BE2C (cell line): ENCODE measurements at regions not wholly inside any gene's neighbourhood (a gene's known extent, or its start where the extent isn't known, plus 50 kb on each side); places are given as distances from the start of the nearest gene placed in this dataset.
"Not testable (repeated sequence)": the region's sequence is repeated elsewhere in the genome, so short reads cannot be mapped to it uniquely, and the experiment has no call there.

Source experiments
- DNase-seq: peaks from one replicate; pipeline ENCODE4 v3.0.0-alpha.2; 2020
- H3K27me3 ChIP-seq: fragments of 250-450 bp; sonication (Bioruptor Pico); 2 replicates; pipeline ENCODE4 v1.5.1; 2020; ENCODE audit warnings: mild to moderate bottlenecking
- H3K36me3 ChIP-seq: fragments of 250-450 bp; sonication (Bioruptor Pico); 2 replicates; pipeline ENCODE4 v1.5.1; 2020; ENCODE audit warnings: mild to moderate bottlenecking
- H3K4me1 ChIP-seq: fragments of 250-450 bp; sonication (Bioruptor Pico); 2 replicates; pipeline ENCODE4 v1.5.1; 2020
- H3K4me3 ChIP-seq: 2 replicates; pipeline ENCODE4 v1.5.1; 2011; ENCODE audit warnings: low read depth, low read length
- H3K9me3 ChIP-seq: fragments of 250-450 bp; sonication (Bioruptor Pico); 2 replicates; pipeline ENCODE4 v1.5.1; 2020
- TF ChIP-seq, protein P1 (sequence below): IDR thresholded peaks from 2 replicates; pipeline ENCODE4 v1.5.1; 2012; ENCODE audit warnings: mild to moderate bottlenecking, low read depth, low read length

DNA sequence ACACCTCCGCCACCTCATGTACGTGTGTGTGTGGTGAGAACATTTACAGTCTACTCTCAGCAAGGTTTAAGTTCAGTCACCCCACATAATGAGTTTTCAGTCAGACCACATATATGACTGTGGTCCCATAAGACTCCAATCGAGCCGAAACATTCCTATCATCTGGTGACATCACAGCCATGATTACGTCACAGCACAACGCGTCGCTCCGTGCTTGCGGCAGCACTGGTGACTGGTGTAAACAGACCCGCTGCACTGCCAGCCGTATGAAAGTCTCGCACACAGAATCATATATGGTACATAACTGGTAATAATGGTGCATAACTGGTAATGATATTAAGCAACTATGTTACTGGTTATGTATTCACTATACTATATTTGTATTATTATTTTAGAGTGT, 150.7 kb downstream of the DLL1 start:
- H3K4me3 ChIP-seq = no peak overlapping the region
- H3K9me3 ChIP-seq = peaks cover 4% of the 10 kb centered on the region; the same call in 1 of the 2 replicates
- TF ChIP-seq, protein P1, sequence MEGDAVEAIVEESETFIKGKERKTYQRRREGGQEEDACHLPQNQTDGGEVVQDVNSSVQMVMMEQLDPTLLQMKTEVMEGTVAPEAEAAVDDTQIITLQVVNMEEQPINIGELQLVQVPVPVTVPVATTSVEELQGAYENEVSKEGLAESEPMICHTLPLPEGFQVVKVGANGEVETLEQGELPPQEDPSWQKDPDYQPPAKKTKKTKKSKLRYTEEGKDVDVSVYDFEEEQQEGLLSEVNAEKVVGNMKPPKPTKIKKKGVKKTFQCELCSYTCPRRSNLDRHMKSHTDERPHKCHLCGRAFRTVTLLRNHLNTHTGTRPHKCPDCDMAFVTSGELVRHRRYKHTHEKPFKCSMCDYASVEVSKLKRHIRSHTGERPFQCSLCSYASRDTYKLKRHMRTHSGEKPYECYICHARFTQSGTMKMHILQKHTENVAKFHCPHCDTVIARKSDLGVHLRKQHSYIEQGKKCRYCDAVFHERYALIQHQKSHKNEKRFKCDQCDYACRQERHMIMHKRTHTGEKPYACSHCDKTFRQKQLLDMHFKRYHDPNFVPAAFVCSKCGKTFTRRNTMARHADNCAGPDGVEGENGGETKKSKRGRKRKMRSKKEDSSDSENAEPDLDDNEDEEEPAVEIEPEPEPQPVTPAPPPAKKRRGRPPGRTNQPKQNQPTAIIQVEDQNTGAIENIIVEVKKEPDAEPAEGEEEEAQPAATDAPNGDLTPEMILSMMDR = no peak
- H3K4me1 ChIP-seq = no peaks in the 10 kb centered on the region
- no peak for DNase-seq
- no peaks in the 10 kb centered on the region for H3K36me3 ChIP-seq
- H3K27me3 ChIP-seq = no peaks in the 10 kb centered on the region

DNA sequence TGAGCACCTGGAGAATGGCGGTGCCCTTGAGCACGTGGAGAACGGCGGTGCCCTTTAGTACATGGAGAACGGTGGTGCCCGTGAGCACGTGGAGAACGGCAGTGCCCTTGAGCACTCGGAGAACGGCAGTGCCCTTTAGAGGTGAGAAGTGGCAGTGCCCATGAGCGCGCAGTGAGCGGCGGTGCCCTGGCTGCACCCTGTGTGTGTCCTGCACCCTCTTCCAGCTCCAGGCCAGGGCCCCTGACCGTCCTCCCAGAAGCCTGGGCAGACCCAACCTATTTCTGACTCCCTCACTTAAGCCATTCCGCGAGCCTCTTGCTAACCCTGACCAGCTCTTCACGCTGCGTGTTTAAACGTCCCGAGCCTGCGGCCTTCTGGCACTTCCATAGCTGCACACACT, 151.3 kb downstream of the DLL1 start:
- no peaks in the 10 kb centered on the region for H3K27me3 ChIP-seq
- peak; percentile 4 for DNase-seq
- TF ChIP-seq, protein P1 = no peak
- no peaks in the 10 kb centered on the region for H3K4me1 ChIP-seq
- H3K36me3 ChIP-seq = no peaks in the 10 kb centered on the region
- H3K4me3 ChIP-seq = no peak overlapping the region
- H3K9me3 ChIP-seq = peaks cover 4% of the 10 kb centered on the region; the same call in 1 of the 2 replicates

DNA sequence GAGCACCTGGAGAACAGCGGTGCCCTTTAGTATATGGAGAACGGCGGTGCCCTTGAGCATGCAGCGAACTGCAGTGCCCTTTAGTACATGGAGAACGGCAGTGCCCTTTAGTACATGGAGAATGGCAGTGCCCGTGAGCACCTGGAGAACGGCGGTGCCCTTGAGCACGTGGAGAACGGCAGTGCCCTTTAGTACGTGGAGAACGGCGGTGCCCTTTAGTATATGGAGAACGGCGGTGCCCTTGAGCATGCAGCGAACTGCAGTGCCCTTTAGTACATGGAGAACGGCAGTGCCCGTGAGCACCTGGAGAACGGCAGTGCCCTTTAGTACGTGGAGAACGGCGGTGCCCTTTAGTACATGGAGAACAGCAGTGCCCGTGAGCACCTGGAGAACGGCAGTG, 151.8 kb downstream of the DLL1 start:
- not testable (repeated sequence) for DNase-seq, H3K36me3 ChIP-seq, H3K27me3 ChIP-seq, H3K4me1 ChIP-seq, H3K4me3 ChIP-seq, H3K9me3 ChIP-seq

DNA sequence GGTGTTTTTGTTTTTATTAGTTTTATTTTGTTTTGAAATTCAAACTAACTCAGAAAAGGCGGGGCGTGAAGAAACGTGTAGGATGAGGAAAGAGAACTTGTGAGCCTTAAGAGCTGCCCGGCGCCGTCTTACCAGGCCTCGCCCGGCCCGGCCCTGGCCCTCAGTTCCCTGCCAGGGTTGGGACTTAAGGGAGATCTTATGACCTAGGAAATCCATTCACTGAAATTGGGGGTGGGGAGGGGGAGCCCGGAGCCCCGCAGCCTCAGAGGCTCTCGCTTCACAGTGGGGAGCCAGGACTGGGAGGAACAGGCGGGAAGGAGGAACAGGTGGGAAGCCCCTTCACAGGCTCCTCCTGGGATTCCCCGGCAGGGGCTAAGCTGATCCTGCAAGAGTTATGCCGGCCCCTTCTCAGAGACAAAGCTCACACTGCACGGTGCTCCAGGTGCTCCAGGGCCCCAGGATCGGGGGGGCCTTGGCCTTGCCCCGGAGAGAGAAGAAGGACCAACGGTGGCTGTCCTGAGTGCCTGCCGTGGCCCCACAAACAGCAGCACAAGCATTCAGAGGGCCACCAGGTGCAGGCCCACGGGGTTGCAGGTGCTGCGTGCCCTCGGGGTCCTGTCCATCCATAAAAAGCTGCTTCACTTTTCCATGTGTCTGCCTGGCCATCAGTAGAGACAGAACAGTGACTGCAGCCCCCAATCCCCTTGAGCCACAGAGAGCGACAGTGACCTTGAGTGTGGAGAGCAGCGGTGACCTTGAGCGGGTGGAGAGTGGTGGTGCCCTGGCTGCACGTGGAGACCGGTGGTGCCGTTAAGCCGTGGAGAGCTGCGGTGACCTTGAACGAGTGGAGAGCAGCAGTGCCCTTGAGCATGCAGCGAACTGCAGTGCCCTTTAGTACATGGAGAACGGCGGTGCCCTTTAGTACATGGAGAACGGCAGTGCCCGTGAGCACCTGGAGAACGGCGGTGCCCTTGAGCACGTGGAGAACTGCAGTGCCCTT, 152.7 kb downstream of the DLL1 start:
- Histone ChIP-seq H3K36me3 (no peaks in the 10 kb centered on the region), H3K27me3 (no peaks in the 10 kb centered on the region), H3K4me1 (peaks cover 6% of the 10 kb centered on the region), H3K4me3 (no peak overlapping the region), H3K9me3 (peaks cover 4% of the 10 kb centered on the region; the same call in 1 of the 2 replicates)
- TF ChIP-seq, protein P1 = no peak
- peak; percentile 2 for DNase-seq

DNA sequence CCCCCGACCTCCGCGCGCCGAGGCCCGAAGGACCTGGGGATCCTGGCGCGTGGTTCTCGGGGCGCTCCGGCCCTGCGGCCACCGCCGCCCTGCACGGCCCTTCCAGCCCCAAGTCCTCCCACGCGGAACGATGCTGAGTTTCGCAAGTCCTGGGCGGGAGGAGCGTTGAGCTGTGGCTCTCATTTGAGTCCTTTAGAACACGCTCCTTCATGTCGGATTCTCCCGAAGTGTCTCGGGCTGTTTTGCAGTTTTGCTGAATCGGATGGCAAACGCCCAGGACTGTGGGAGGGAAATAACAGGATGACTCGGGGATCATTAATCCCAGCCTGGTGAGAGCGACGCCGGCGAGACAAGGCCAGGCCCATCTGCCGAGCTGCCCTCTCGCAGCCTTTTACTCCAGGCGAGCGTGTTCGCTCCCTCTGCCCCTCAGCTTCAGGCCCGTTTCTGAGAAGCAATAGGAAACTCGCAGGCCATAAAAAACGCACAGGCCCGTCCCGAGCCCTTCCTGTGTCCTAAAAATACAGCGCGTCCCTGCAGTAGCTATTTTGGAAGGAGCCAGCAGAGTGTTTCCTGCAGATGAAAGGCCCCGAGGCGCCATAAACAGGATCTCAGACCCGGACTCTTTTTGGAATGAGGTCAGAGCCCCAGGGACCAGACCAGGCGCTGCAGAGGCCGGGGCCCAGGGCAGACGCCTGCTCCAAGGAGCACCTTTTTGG, 153.5 kb downstream of the DLL1 start:
- TF ChIP-seq, protein P1 = no peak
- Histone ChIP-seq H3K9me3 (peaks cover 4% of the 10 kb centered on the region; the same call in 1 of the 2 replicates), H3K36me3 (no peaks in the 10 kb centered on the region), H3K4me3 (no peak overlapping the region), H3K27me3 (no peaks in the 10 kb centered on the region), H3K4me1 (peaks cover 6% of the 10 kb centered on the region)
- DNase-seq = no peak

DNA sequence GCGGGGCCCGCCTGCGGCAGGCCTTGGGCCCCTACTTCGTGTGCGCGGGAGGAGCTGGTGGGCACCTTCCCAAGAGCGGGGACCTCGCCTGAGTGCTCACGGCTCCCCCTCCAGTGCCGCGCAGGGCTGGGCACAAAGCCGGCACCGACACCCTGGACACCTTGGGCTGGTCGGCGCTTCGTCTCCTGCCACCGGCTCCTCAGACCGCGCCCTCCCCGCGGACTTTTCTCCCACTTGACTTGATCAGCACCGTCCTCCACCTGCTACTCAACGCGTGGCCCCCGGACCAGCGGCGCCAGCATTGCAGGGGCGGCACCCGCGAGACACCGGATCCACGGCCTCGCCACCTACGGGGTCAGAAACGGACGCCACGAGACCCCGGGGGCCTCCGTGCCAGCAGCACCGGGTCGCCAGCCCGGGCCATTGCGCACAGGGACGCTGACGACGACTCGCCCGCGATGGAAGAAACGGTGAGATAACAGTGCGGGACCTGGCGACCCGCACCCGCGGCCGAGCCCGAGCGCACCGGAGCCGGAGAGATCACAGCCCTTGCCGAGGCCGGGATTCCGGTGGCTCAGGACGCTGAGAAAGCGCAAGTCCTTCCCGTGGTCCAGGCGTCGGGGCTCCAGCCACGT, 154.2 kb downstream of the DLL1 start:
- H3K36me3 ChIP-seq = no peaks in the 10 kb centered on the region
- no peak overlapping the region for H3K4me3 ChIP-seq
- TF ChIP-seq, protein P1 = no peak
- no peaks in the 10 kb centered on the region for H3K27me3 ChIP-seq
- peaks cover 6% of the 10 kb centered on the region for H3K4me1 ChIP-seq
- peaks cover 4% of the 10 kb centered on the region; the same call in 1 of the 2 replicates for H3K9me3 ChIP-seq
- no peak for DNase-seq
